Testis (tissue), 2 donors: ENCODE measurements at regions not wholly inside any gene's neighbourhood (a gene's known extent, or its start where the extent isn't known, plus 50 kb on each side); places are given as distances from the start of the nearest gene placed in this dataset.

Source experiments
- POLR2A ChIP-seq: fragments of 450-650 bp; IDR thresholded peaks from one replicate; pipeline ENCODE4 v1.6.1; 2017; ENCODE audit warnings: antibody characterized with exemption, mild to moderate bottlenecking, moderate library complexity
- TF ChIP-seq, protein P1 (sequence below), 3 experiments: fragments of 450-650 bp in 2 of 3; fragments of 200-600 bp in 1 of 3; sonication (generic) in 1 of 3; IDR thresholded peaks; one replicate each; pipeline ENCODE4 v1.5.1; 2016 to 2019; ENCODE audit warnings: antibody characterized with exemption in 3 of 3, mild to moderate bottlenecking in 2 of 3, moderate library complexity in 1 of 3

DNA sequence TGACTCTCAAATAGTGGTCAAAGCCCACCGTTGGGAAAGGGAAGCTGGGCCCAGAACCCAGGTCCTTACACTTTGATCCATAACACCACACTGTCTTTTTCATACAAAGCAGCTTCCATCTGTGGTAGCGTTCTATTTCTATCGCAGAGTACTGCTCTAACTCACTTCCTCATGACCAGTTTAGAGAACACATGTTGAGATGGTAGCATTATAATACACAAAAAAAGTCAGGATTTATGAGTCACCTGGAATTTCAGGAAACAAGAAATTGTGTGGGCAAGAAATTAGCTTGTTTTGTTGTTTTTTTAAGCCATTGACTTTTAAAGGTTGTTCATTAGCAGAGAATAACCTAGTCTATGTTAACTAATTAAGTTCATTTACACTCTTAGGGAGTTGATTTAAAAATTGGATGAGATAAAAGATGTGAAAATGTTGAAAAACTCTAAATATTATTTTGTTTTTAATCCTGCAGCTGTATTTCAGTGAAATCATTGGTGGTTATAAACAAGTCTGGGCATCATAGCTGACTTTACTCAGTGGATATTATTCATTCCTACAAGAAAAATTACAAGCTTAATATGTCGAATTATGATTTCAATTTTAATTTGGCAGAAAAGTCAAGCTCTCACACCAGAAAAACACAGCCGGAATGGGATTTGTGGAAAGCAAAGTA, 1011.1 kb upstream of the HS3ST1 start:
- TF ChIP-seq, protein P1, sequence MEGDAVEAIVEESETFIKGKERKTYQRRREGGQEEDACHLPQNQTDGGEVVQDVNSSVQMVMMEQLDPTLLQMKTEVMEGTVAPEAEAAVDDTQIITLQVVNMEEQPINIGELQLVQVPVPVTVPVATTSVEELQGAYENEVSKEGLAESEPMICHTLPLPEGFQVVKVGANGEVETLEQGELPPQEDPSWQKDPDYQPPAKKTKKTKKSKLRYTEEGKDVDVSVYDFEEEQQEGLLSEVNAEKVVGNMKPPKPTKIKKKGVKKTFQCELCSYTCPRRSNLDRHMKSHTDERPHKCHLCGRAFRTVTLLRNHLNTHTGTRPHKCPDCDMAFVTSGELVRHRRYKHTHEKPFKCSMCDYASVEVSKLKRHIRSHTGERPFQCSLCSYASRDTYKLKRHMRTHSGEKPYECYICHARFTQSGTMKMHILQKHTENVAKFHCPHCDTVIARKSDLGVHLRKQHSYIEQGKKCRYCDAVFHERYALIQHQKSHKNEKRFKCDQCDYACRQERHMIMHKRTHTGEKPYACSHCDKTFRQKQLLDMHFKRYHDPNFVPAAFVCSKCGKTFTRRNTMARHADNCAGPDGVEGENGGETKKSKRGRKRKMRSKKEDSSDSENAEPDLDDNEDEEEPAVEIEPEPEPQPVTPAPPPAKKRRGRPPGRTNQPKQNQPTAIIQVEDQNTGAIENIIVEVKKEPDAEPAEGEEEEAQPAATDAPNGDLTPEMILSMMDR (IDR thresholded peaks at IDR 0.05), result no peak
- no peak for TF ChIP-seq POLR2A
